Left ventricle myocardium inferior (tissue), 1 donor: ENCODE measurements at regions not wholly inside any gene's neighbourhood (a gene's known extent, or its start where the extent isn't known, plus 50 kb on each side); places are given as distances from the start of the nearest gene placed in this dataset.
"Not testable (repeated sequence)": the region's sequence is repeated elsewhere in the genome, so short reads cannot be mapped to it uniquely, and the experiment has no call there.

Source experiments
- DNase-seq: peaks from one replicate; pipeline ENCODE4 v3.0.0-alpha.2; 2020
- H3K27ac ChIP-seq: fragments of 200-600 bp; replicated peaks from 2 replicates; pipeline ENCODE4 v1.8.0; 2021
- H3K27me3 ChIP-seq: fragments of 200-600 bp; 2 replicates; pipeline ENCODE4 v1.8.0; 2021; ENCODE audit warnings: low read depth
- H3K36me3 ChIP-seq: fragments of 200-600 bp; 2 replicates; pipeline ENCODE4 v1.8.0; 2021
- H3K4me1 ChIP-seq: fragments of 200-600 bp; 2 replicates; pipeline ENCODE4 v1.8.0; 2021
- H3K4me3 ChIP-seq: fragments of 200-600 bp; 2 replicates; pipeline ENCODE4 v1.8.0; 2021; ENCODE audit warnings: mild to moderate bottlenecking, moderate library complexity
- H3K9me3 ChIP-seq: fragments of 200-600 bp; replicated peaks from 2 replicates; pipeline ENCODE4 v1.8.0; 2021
- CTCF ChIP-seq: fragments of 200-600 bp; IDR thresholded peaks from 2 replicates; pipeline ENCODE4 v1.8.0; 2021; ENCODE audit warnings: antibody characterized with exemption, mild to moderate bottlenecking, borderline replicate concordance
- intact Hi-C: fragments of 100-400 bp; cut with micrococcal nuclease; formaldehyde crosslinking; loops from one replicate; pipeline ENCODE4 v1.11.0; 2022
- donor health status: DM: no; HTN: yes; CAD: no; lungs with severe emphysema.

DNA sequence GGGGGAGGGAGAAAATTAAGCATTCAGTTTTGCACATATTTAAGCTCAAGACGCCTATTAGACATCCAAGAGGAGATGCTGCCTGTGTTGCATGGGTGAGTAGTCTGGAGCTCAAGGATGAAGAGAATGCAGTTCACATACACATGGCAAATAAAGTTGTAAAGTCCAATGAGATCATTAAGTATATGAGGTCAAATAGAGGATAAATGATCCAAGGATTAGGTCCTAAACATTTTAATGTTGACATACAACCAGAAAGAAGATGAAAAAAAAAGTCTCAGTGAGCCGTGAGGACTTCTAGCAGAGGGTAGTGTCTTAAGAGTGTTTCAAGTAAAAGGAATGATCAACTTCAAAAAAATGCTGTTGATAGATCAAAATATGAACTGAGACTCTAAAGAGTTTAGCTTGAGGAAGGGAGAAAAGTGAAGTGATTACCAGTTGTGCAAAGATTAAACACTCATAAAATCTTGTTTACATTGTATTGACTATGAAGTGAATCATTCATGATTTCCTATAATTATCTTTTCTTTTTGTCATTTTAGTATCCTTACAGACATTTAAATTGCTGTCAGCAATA is 251.8 kb downstream of the ZNF608 start:
- TF ChIP-seq CTCF = no peak
- no peak overlapping the region for H3K27ac ChIP-seq
- no peak for DNase-seq
- no peak overlapping the region for H3K4me3 ChIP-seq
- intact Hi-C loops = no loop called here
- H3K27me3 ChIP-seq = no peaks in the 10 kb centered on the region
- H3K4me1 ChIP-seq = no peaks in the 10 kb centered on the region
- no peaks in the 10 kb centered on the region for H3K36me3 ChIP-seq
- peaks cover 18% of the 10 kb centered on the region for H3K9me3 ChIP-seq

DNA sequence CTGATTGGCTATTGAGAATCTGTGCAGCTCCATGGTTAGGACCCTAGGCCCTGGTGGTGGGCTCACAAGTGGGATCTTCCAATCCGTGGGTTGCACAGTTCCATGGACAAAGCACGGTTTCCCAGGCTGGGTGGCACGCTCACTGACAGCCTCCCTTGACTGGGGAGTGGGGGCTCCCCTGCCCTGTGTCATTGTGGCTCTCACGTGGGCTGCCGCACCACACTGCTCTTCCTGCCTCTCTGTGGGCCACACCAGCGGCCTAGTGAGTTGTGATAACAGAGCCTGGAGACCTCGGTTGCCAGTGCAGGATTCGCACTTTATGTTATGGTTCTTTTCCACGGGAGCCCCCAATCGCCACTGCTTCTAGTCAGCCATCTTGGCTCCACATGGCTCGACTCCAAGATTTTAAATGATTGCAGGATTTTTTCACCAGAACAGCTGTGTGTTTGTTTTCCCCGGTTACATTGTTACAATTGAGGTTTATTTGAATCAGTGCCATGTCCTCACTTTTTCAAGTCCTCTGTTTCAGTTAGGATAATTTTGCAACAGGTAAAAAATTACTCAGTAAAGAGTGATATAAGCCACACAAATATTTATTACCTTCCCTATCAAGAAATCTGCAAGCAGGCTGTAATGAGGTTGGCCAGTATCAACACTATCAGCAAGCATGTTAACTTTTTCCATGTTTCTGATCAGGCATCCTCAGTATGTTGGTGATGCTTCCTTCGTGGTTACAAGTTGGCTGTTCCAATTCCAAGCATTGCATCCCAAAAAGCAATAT is 253.8 kb downstream of the ZNF608 start:
- intact Hi-C loops = no loop called here
- Histone ChIP-seq H3K36me3 (no peaks in the 10 kb centered on the region), H3K27ac (no peak overlapping the region), H3K27me3 (no peaks in the 10 kb centered on the region), H3K4me1 (no peaks in the 10 kb centered on the region), H3K4me3 (no peak overlapping the region), H3K9me3 (peaks cover 35% of the 10 kb centered on the region)
- TF ChIP-seq CTCF = no peak
- no peak for DNase-seq

DNA sequence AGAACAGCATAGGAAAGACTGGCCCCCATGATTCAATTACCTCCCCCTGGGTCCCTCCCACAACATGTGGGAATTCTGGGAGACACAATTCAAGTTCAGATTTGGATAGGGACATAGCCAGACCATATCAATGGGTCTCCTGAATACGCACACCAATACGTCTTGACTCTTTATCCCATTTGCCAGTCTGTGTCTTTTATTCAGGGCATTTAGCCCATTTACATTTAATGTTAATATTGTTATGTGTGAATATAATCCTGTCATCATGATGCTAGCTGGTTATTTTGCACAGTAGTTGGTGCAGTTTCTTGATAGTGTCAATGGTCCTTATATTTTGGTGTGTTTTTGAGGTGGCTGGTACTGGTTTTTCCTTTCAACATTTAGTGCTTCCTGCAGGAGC is 256.1 kb downstream of the ZNF608 start:
- DNase-seq, intact Hi-C loops: not testable (repeated sequence)

DNA sequence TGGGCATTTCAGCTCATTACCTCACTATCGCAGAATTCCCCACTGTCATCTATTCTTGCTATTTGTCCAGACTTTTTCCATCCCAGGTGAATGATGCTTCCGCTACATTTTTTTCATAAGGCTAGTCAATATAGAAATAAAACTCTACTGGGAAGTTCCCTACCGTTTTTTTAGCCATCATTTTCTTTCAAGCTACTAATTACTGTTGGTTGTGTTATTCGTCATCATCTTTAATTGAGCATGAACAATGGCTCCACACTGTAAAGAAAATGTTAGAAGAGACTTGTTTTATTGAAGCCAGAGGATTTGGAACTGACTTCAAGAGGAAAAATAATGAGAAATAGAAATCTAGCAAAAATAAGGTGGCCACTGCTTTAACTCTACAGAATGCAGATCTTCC is 265.0 kb downstream of the ZNF608 start:
- intact Hi-C loops = no loop called here
- Histone ChIP-seq H3K36me3 (no peaks in the 10 kb centered on the region), H3K9me3 (peaks cover 4% of the 10 kb centered on the region), H3K27me3 (no peaks in the 10 kb centered on the region), H3K27ac (no peak overlapping the region), H3K4me1 (peaks cover 24% of the 10 kb centered on the region), H3K4me3 (no peak overlapping the region)
- no peak for DNase-seq
- TF ChIP-seq CTCF = no peak

More for the DNA sequence above, 256.1 kb downstream of the ZNF608 start:
- not testable (repeated sequence) for H3K4me3 ChIP-seq, H3K27ac ChIP-seq, H3K27me3 ChIP-seq, H3K4me1 ChIP-seq, H3K36me3 ChIP-seq
- peaks cover 49% of the 10 kb centered on the region for H3K9me3 ChIP-seq

- H3K4me1 ChIP-seq = peaks cover 24% of the 10 kb centered on the region
- peaks cover 2% of the 10 kb centered on the region for H3K9me3 ChIP-seq
- no peak for TF ChIP-seq CTCF
- intact Hi-C loops = no loop called here
- no peaks in the 10 kb centered on the region for H3K27me3 ChIP-seq
- no peak overlapping the region for H3K27ac ChIP-seq
- H3K36me3 ChIP-seq = no peaks in the 10 kb centered on the region
- no peak overlapping the region for H3K4me3 ChIP-seq
- DNase-seq = no peak
Observed at GRCh38 chr5:124480964-124481363, 265.5 kb downstream of the ZNF608 start.

DNA sequence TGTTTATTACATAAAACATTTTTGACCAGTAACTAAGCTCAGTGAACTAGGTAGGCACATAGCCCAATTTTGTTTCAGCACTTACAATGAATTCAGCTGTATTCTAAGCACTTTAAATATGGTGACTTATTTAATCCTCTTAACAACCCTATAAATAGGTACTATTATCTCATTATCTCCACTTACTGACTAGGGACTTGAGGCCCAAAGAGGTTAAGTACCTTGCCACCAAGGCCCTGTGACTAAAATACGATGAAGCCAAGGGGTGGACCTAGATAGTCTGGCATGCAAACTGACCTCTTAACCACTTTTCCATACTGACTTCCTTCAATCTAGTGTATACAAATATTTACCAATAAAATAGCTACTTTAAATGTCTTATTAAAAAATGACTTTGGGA is 266.4 kb downstream of the ZNF608 start:
- intact Hi-C loops = no loop called here
- Histone ChIP-seq H3K27ac (no peak overlapping the region), H3K4me3 (no peak overlapping the region), H3K9me3 (peaks cover 2% of the 10 kb centered on the region), H3K27me3 (no peaks in the 10 kb centered on the region), H3K4me1 (peaks cover 24% of the 10 kb centered on the region), H3K36me3 (no peaks in the 10 kb centered on the region)
- no peak for TF ChIP-seq CTCF
- no peak for DNase-seq
